ENCODE measurements at regions not wholly inside any gene's neighbourhood (a gene's known extent, or its start where the extent isn't known, plus 50 kb on each side); places are given as distances from the start of the nearest gene placed in this dataset.
"Not testable (repeated sequence)": the region's sequence is repeated elsewhere in the genome, so short reads cannot be mapped to it uniquely, and the experiment has no call there.

- DNase-seq, result not testable (repeated sequence)
Measured at GRCh38 chr1:146322893-146323292, 94.1 kb upstream of the NOTCH2NLA start.

GRCh38 chr1:146318715-146319114, 89.9 kb upstream of the NOTCH2NLA start:
- DNase-seq, result not testable (repeated sequence)

GRCh38 chr1:146317785-146318184, 89.0 kb upstream of the NOTCH2NLA start:
- peak; percentile 8 to 51 (median 17) for DNase-seq

- not testable (repeated sequence) for DNase-seq
Measured at GRCh38 chr1:146314449-146315246, 85.8 kb upstream of the NOTCH2NLA start.

GRCh38 chr1:146310579-146310978, 81.8 kb upstream of the NOTCH2NLA start:
- not testable (repeated sequence) for DNase-seq

- not testable (repeated sequence) for DNase-seq
Measured at GRCh38 chr1:146309427-146309826, 80.6 kb upstream of the NOTCH2NLA start.

- not testable (repeated sequence) for DNase-seq
Measured at GRCh38 chr1:146308892-146309291, 80.1 kb upstream of the NOTCH2NLA start.

GRCh38 chr1:146308152-146308551, 79.3 kb upstream of the NOTCH2NLA start:
- DNase-seq, result not testable (repeated sequence)

GRCh38 chr1:146307632-146308031, 78.8 kb upstream of the NOTCH2NLA start:
- DNase-seq, result not testable (repeated sequence)

GRCh38 chr1:146306651-146307050, 77.8 kb upstream of the NOTCH2NLA start:
- not testable (repeated sequence) for DNase-seq

GRCh38 chr1:146305442-146305841, 76.6 kb upstream of the NOTCH2NLA start:
- DNase-seq, result not testable (repeated sequence)

- DNase-seq, result not testable (repeated sequence)
Measured at GRCh38 chr1:146298575-146298897, 69.7 kb upstream of the NOTCH2NLA start.

- not testable (repeated sequence) for DNase-seq
Measured at GRCh38 chr1:146297781-146298574, 69.2 kb upstream of the NOTCH2NLA start.

- DNase-seq, result not testable (repeated sequence)
Measured at GRCh38 chr1:146292940-146293936, 64.4 kb upstream of the NOTCH2NLA start.

GRCh38 chr1:146292424-146292823, 63.6 kb upstream of the NOTCH2NLA start:
- DNase-seq, result not testable (repeated sequence)

- not testable (repeated sequence) for DNase-seq
Measured at GRCh38 chr1:146287881-146288280, 59.1 kb upstream of the NOTCH2NLA start.

GRCh38 chr1:146284760-146285159, 55.9 kb upstream of the NOTCH2NLA start:
- not testable (repeated sequence) for DNase-seq

- not testable (repeated sequence) for DNase-seq
Measured at GRCh38 chr1:146283527-146283880, 54.7 kb upstream of the NOTCH2NLA start.

- not testable (repeated sequence) for DNase-seq
Measured at GRCh38 chr1:146282807-146283526, 54.1 kb upstream of the NOTCH2NLA start.

GRCh38 chr1:146281522-146281921, 52.7 kb upstream of the NOTCH2NLA start:
- DNase-seq, result not testable (repeated sequence)

- not testable (repeated sequence) for DNase-seq
Measured at GRCh38 chr1:146278758-146279157, 49.9 kb upstream of the NOTCH2NLA start.

Data from suppressor macrophage treated with lipopolysaccharide for 1 hour (primary cell).